ENCODE measurements at regions not wholly inside any gene's neighbourhood (a gene's known extent, or its start where the extent isn't known, plus 50 kb on each side); places are given as distances from the start of the nearest gene placed in this dataset.
"Not testable (repeated sequence)": the region's sequence is repeated elsewhere in the genome, so short reads cannot be mapped to it uniquely, and the experiment has no call there.

- no peak for DNase-seq (ENCODE audit: low spot score)
Measured at GRCh38 chr2:120626566-120626965, 109.1 kb upstream of the GLI2 start.

- DNase-seq (ENCODE audit: low spot score), result no peak
Measured at GRCh38 chr2:120628248-120628647, 107.4 kb upstream of the GLI2 start.

GRCh38 chr2:120629241-120629895, 106.3 kb upstream of the GLI2 start:
- DNase-seq (ENCODE audit: low spot score), result no peak

- no peak for DNase-seq (ENCODE audit: low spot score)
Measured at GRCh38 chr2:120630031-120630701, 105.5 kb upstream of the GLI2 start.

- DNase-seq (ENCODE audit: low spot score), result no peak
Measured at GRCh38 chr2:120631236-120631635, 104.4 kb upstream of the GLI2 start.

- no peak for DNase-seq (ENCODE audit: low spot score)
Measured at GRCh38 chr2:120631724-120632123, 103.9 kb upstream of the GLI2 start.

- DNase-seq (ENCODE audit: low spot score), result no peak
Measured at GRCh38 chr2:120632796-120633646, 102.6 kb upstream of the GLI2 start.

- no peak for DNase-seq (ENCODE audit: low spot score)
Measured at GRCh38 chr2:120634533-120634932, 101.1 kb upstream of the GLI2 start.

GRCh38 chr2:120635146-120635545, 100.5 kb upstream of the GLI2 start:
- no peak for DNase-seq (ENCODE audit: low spot score)

- no peak for DNase-seq (ENCODE audit: low spot score)
Measured at GRCh38 chr2:120637847-120638246, 97.8 kb upstream of the GLI2 start.

- DNase-seq (ENCODE audit: low spot score), result no peak
Measured at GRCh38 chr2:120638450-120638849, 97.2 kb upstream of the GLI2 start.

GRCh38 chr2:120641366-120641771, 94.3 kb upstream of the GLI2 start:
- DNase-seq (ENCODE audit: low spot score), result no peak

GRCh38 chr2:120642646-120643045, 93.0 kb upstream of the GLI2 start:
- no peak for DNase-seq (ENCODE audit: low spot score)

GRCh38 chr2:120646994-120647393, 88.7 kb upstream of the GLI2 start:
- DNase-seq (ENCODE audit: low spot score), result no peak

- no peak for DNase-seq (ENCODE audit: low spot score)
Measured at GRCh38 chr2:120647487-120647886, 88.2 kb upstream of the GLI2 start.

- DNase-seq (ENCODE audit: low spot score), result not testable (repeated sequence)
Measured at GRCh38 chr2:120649381-120649780, 86.3 kb upstream of the GLI2 start.

GRCh38 chr2:120650022-120650644, 85.5 kb upstream of the GLI2 start:
- DNase-seq (ENCODE audit: low spot score), result no peak

- DNase-seq (ENCODE audit: low spot score), result no peak
Measured at GRCh38 chr2:120651818-120652217, 83.8 kb upstream of the GLI2 start.

- no peak for DNase-seq (ENCODE audit: low spot score)
Measured at GRCh38 chr2:120653046-120653445, 82.6 kb upstream of the GLI2 start.

GRCh38 chr2:120653871-120654270, 81.8 kb upstream of the GLI2 start:
- no peak for DNase-seq (ENCODE audit: low spot score)

GRCh38 chr2:120654381-120655134, 81.1 kb upstream of the GLI2 start:
- DNase-seq (ENCODE audit: low spot score), result no peak

Data from cerebellar cortex (tissue), 1 donor.